ENCODE measurements at regions not wholly inside any gene's neighbourhood (a gene's known extent, or its start where the extent isn't known, plus 50 kb on each side); places are given as distances from the start of the nearest gene placed in this dataset.

DNA sequence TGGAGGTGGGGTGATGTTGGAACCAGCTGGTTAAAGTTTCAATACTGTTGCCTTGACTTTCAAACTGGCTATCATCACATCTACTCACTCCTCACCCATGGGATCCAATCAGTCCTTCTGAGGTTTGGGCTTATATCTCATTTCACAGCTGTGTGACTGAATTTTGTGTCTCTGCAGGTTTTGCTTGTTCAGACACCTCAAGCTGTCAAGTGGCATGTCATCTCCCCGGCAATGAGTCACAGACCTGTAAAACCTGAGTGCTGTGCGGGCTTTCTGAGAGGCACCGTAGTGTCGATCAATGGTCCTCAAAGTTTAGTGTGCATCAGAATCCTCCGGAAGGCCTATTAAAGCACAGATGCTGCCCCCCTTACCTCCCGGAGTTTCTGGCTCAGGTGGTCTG is 86.4 kb upstream of the RORA start:
- FAIRE-seq = no peak
- no peak for DNase-seq (ENCODE audit: extremely low spot score, insufficient read length, low read depth)

DNA sequence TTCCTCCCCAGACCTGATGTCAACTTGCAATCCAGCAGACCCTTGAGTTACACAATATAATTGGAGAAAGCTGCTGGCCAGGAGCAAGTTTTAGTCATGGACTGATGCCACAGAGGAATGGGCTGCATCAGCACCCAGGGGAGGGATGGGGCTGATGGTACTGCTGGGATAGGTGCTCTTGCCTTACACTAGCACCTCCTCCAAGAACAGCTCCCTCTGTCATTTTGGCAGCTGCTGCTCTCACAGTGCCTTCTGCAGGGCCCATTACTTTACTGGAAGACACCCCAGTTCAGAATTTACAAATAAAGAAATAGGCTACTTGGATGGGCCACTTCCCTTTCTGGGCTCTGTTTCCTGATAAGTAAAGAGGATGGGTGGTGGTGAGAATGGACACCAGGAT is 85.3 kb upstream of the RORA start:
- no peak for DNase-seq (ENCODE audit: extremely low spot score, insufficient read length, low read depth)
- FAIRE-seq = no peak

DNA sequence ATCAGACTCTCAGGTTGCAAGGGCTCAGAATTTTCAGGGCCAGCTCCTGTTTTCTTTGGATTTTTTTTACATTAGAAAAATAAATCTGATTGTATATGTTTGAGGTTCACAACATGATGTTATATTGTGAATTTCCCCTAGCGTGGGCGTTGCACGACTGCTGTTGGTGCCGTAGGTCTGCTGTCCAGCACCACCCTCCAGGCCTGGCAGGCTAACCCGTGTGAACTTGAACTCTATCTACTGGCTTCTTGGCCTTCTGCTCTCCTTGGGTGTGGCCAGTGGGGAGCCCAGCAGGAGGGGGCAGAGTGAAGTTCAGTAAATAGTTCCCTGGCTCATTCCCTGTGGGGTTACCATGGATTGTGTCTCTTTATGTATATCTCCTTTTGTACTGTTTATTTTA is 80.5 kb upstream of the RORA start:
- FAIRE-seq = no peak
- DNase-seq (ENCODE audit: extremely low spot score, insufficient read length, low read depth) = no peak

DNA sequence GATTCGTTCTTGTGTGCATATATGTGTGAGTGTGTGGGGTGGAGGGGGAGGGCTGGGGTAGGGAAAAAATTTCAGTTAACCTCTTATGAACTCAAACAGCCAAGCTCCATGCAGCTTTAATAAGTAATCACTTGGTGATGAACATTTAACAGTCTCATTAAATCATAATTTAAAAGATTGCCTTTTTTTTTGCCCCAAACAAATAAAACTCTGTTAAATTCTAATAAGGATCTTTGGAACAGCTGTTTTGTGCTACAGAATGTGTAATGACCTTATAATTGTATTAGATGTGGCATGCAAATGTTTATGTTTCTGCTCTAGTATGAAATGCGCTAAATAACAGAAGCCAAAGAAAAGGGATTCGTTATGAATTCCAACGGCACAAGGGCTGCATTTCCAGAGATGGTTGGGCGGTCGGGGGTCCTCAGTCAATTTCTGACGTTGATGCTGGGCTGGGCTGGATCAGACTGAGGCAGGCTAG is 80.0 kb upstream of the RORA start:
- DNase-seq (ENCODE audit: extremely low spot score, insufficient read length, low read depth) = no peak
- no peak for FAIRE-seq

DNA sequence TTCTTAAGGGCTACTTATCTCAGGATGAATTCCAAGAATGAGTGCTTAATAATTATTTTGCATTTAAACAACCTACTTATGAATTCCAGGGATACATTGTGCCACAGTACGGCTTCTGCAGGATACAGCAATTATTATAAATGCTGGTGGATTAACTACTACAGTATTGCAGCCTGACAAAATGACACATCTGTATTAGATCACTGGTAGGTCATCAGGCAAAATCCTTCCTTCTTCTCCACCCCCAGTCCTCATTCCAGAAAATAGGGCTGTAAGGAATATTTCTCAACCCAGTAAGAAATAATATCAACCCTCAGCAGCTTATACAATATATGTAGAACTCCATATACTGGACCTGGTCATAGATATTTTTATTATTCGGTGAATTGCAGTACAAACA is 79.3 kb upstream of the RORA start:
- DNase-seq (ENCODE audit: extremely low spot score, insufficient read length, low read depth) (no peak), FAIRE-seq (no peak)

DNA sequence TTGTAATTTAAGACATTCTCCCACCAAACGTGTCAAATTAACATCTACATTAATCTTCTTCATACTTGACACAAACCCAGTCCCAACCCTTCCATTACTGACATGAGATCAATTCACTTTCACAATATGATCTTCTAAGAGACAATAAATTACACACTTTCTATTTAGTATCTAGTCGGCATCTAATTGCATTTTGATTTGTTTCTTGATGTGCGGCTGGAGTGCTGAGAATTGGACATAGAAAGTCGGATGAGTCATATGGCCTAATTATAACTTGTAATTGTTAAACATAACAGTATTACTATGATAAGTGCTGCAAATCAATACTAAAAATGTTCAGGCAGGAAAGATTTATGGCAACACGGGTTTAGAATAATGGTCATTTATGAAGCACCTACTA is 78.4 kb upstream of the RORA start:
- no peak for FAIRE-seq

DNA sequence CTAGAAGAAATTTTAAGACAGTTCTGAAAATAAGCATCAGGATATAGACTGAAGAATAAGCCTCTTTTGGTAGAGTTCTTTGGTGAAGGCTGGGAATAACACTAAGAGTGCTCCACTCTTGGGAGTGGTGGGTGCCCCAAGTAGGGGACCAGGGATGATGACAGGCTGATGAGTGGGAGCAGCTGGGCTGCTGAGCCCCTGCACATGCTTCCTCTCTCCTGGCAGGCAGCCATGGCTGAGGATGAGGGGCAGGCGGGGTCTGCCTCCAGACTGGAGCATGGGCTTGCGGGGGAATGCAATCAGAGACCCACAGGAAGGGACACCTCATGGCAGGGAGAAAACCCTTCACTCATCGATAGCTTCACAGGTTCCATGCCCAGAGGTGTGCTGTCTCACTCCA is 72.6 kb upstream of the RORA start:
- FAIRE-seq (no peak), DNase-seq (ENCODE audit: extremely low spot score, insufficient read length, low read depth) (no peak)

More for the DNA sequence above, 78.4 kb upstream of the RORA start:
- DNase-seq (ENCODE audit: extremely low spot score, insufficient read length, low read depth) = no peak

DNA sequence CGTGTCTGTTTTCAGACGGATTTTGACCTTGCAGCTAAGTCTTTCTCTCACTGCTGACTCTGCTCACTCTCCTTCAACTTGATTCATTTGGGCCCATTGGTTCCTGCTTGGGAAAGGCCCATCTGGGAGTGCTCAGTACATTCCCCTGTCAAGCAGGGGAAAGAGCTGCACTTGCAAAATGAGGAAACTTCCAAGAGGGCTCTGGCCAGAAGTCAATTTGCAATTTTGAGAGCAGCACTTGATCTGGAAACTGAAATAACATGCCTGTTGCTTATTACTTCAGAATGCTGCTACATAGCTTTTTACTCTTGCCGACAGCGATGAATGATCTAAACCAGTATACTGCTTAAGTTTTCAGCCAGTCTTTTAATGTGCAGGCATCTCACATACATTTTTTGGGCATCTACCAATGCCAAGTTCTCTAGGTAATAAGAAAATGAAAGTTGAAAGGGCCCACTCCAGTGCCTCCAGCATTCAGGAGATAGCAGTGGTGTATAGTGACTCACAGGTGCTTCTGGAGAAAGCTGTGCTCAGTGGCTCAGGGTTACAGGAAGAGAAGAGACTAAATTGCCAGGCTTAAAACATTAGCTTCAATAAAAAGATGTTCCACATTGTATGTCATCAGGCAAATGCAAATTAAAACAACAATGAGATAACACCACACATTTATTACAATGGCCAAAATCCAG is 70.1 kb upstream of the RORA start:
- FAIRE-seq (no peak), DNase-seq (ENCODE audit: extremely low spot score, insufficient read length, low read depth) (no peak)

DNA sequence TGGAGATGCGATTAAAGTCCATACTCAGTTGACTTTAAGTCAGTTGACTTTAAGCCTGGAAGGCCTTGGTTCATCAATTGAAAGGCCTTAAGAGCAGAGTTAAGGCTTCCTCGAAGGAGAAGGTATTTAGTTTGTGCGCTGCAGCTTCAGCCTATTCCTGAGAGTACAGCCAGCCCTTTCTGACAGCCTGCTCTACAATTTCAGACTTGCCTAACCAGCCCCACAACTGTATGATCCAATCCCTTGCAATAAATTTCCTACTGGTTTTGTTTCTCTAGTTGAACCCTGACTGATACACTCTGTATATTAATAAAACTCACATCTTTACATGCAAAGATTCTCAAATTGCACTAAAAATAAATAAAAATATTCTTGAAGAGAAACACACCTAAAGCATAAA is 66.1 kb upstream of the RORA start:
- no peak for FAIRE-seq
- DNase-seq (ENCODE audit: extremely low spot score, insufficient read length, low read depth) = no peak

DNA sequence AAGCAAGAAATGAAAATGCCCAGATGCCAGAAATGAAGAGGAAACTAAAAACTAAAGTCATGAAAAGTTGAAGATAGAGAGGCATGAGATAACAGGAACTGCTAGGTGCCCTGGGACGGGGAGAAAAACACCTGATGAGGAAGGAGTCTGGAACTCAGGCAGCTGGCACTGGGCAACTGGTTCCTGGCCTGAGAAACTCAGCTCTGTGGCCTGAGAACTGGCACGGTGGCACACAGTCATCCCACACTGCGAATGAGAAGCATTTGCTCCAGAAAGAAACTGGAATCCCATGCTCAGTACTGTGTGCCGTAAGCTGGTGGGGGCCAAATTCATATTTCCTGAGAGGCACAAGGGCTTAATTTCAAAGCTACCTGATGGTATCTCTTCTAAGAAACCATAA is 53.6 kb upstream of the RORA start:
- FAIRE-seq (no peak), DNase-seq (ENCODE audit: extremely low spot score, insufficient read length, low read depth) (no peak)

DNA sequence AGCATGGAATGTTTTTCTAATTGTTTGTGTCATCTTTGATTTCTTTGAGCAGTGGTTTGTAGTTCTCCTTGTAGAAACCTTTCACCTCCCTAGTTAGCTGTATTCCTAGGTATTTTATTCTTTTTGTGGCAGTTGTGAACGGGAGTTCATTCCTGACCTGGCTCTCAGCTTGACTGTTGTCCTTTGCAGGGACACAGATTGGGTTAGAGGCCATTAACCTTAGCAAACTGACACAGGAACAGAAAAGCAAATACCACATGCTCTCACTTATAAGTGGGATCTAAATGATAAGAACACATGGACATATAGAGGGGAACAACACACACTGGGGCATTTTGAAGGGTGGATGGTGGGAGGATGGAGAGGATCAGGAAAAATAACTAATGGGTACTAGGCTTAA is 52.2 kb upstream of the RORA start:
- no peak for FAIRE-seq
- DNase-seq (ENCODE audit: extremely low spot score, insufficient read length, low read depth) = no peak

All from GM18507 (cell line).